Sciatic nerve (tissue), 2 donors: ENCODE measurements at regions not wholly inside any gene's neighbourhood (a gene's known extent, or its start where the extent isn't known, plus 50 kb on each side); places are given as distances from the start of the nearest gene placed in this dataset.
A peak's percentile ranks its signal among the peaks of the same experiment; 100 is the strongest.

Source experiments
- ATAC-seq: fragments of 200-7000 bp; cut with Tn5 transposase; one replicate; pipeline ENCODE4 v1.9.1; 2020; ENCODE audit warnings: mild to moderate bottlenecking, moderate library complexity
- DNase-seq: peaks from one replicate; pipeline ENCODE4 v3.0.0-alpha.2; 2020; ENCODE audit warnings: low spot score
- intact Hi-C: fragments of 100-400 bp; cut with DNase I; formaldehyde crosslinking; loops from one replicate; pipeline ENCODE4 v1.14.2; 2022
- donor health status: DM: no; HTN: no; CAD: no.
- donor health status: DM: no; HTN: no; CAD: no.

- DNase-seq (peak; percentile 27), ATAC-seq (no peak)
- intact Hi-C loops: no loop called here
Observed at GRCh38 chr11:119972281-119972680, 165.6 kb downstream of the TRIM29 start.

GRCh38 chr11:119970555-119971304 is 167.2 kb downstream of the TRIM29 start:
- intact Hi-C loops: no loop called here
- DNase-seq (no peak), ATAC-seq (peak; percentile 64)

GRCh38 chr11:119964136-119965025 is 173.5 kb downstream of the TRIM29 start:
- ATAC-seq: peak; percentile 76
- intact Hi-C loops: no loop called here
- DNase-seq: peak; percentile 45

GRCh38 chr11:119957951-119958350 is 180.0 kb downstream of the TRIM29 start:
- no peak for ATAC-seq
- intact Hi-C loops: no loop called here
- no peak for DNase-seq

GRCh38 chr11:119952441-119952840 is 185.5 kb downstream of the TRIM29 start:
- intact Hi-C loops: no loop called here
- DNase-seq: no peak
- no peak for ATAC-seq

GRCh38 chr11:119943298-119943655 is 194.6 kb downstream of the TRIM29 start:
- intact Hi-C loops: no loop called here
- ATAC-seq: no peak
- no peak for DNase-seq

- intact Hi-C loops: no loop called here
- no peak for DNase-seq
- no peak for ATAC-seq
Observed at GRCh38 chr11:119942583-119943297, 195.2 kb downstream of the TRIM29 start.

GRCh38 chr11:119941636-119942411 is 196.1 kb downstream of the TRIM29 start:
- no peak for DNase-seq
- no peak for ATAC-seq
- intact Hi-C loops: no loop called here

GRCh38 chr11:119941171-119941570 is 196.7 kb downstream of the TRIM29 start:
- ATAC-seq (no peak), DNase-seq (no peak)
- intact Hi-C loops: no loop called here

- intact Hi-C loops: no loop called here
- ATAC-seq (no peak), DNase-seq (no peak)
Observed at GRCh38 chr11:119940401-119940976, 197.4 kb downstream of the TRIM29 start.

GRCh38 chr11:119937412-119937811 is 200.5 kb downstream of the TRIM29 start:
- no peak for ATAC-seq
- intact Hi-C loops: no loop called here
- no peak for DNase-seq

GRCh38 chr11:119936426-119936825 is 201.5 kb downstream of the TRIM29 start:
- no peak for ATAC-seq
- intact Hi-C loops: no loop called here

GRCh38 chr11:119935349-119935925 is 202.5 kb downstream of the TRIM29 start:
- DNase-seq (no peak), ATAC-seq (no peak)
- intact Hi-C loops: no loop called here

More at GRCh38 chr11:119936426-119936825, 201.5 kb downstream of the TRIM29 start:
- no peak for DNase-seq

GRCh38 chr11:119934866-119935265 is 203.0 kb downstream of the TRIM29 start:
- intact Hi-C loops: no loop called here
- DNase-seq (no peak), ATAC-seq (no peak)

- ATAC-seq (no peak), DNase-seq (no peak)
- intact Hi-C loops: no loop called here
Observed at GRCh38 chr11:119934267-119934666, 203.6 kb downstream of the TRIM29 start.

GRCh38 chr11:119933584-119933983 is 204.3 kb downstream of the TRIM29 start:
- ATAC-seq (no peak), DNase-seq (no peak)
- intact Hi-C loops: no loop called here

- DNase-seq: no peak
- no peak for ATAC-seq
- intact Hi-C loops: no loop called here
Observed at GRCh38 chr11:119932828-119933562, 204.0 kb upstream of the NECTIN1 start.

GRCh38 chr11:119928047-119928446 is 199.0 kb upstream of the NECTIN1 start:
- intact Hi-C loops: loop anchor here (5.0 kb wide), 1 partner anchor 116 kb away; no protein-coding TSS in a partner anchor
- no peak for ATAC-seq

More at GRCh38 chr11:119928047-119928446, 199.0 kb upstream of the NECTIN1 start:
- no peak for DNase-seq
